ENCODE measurements at regions not wholly inside any gene's neighbourhood (a gene's known extent, or its start where the extent isn't known, plus 50 kb on each side); places are given as distances from the start of the nearest gene placed in this dataset.

GRCh38 chr5:135207866-135208265 lies 173.8 kb upstream of the PITX1 start:
- no peak for DNase-seq (ENCODE audit: low read depth)

DNA sequence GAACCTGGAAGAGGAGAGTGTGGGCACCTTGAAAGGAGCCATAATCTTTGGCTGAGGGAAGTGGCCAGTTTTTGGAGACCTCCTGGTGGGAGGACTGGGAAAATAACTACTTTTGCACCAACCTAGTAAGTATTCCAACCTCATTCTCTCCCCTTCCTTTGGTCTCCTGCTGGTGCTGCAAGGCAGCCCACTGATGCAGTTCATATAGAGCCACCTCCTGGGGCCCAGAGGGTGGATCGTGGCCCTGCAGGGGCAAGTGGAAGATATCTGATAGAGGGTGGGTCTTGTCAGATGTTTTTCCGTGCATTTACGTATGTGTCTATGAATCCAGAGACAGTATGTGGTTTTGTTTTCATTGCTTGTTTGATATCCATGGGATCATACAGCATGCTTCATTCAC lies 172.8 kb upstream of the PITX1 start:
- DNase-seq (ENCODE audit: low read depth): no peak

DNA sequence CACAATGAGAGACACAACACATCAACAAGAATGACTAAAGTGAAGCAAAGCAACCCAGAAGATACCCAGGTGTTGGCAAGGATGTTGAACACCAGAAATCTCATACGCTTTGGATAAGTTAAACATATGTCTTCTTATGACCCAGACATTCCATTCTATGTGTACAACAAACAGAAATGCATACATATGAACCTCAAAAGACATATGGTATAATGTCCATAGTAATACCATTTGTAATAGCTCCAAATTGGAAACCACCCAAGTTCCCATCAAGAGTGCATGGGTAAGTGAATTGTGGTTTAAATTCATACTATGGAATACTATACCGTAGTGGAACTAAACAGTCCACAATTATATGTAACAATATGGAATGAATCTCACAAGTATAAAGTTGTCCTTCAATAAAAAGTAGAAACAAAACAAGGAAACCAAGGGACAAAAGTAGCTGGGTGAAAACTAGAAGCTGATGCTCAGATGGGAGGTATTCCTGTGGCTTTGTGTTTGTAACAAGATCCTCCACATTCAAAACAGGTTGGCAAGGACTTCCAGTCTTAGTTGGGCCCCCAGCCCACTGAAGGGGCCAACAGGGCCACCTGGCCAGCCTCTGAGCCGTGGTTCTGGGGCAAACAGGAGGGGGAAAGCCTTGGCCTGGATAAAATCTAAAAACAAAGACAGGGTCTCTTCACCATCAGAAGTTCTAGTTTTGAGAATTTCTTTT lies 171.8 kb upstream of the PITX1 start:
- no peak for DNase-seq (ENCODE audit: low read depth)

DNA sequence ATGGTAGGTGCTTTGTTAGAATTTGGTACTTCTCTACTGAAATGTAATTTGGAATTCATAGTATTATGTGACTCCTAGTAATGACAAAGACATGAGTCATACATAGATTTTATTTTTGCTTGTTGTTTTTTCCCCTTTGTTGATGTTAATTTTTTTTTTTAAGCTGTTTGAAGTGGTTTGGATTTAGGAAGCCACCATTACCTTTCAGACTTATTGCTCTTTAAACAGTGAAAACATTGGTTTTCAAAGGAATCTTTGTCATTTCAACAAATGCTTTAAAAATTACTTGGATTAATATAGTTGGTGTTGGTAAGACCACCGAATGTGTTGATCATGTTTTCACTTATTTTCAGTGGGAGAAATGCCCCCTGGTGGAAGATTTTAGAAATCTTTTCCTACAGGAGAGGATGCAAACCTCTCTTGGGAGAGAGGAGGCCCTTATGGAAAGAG lies 170.1 kb upstream of the PITX1 start:
- DNase-seq (ENCODE audit: low read depth): peak; percentile 16

DNA sequence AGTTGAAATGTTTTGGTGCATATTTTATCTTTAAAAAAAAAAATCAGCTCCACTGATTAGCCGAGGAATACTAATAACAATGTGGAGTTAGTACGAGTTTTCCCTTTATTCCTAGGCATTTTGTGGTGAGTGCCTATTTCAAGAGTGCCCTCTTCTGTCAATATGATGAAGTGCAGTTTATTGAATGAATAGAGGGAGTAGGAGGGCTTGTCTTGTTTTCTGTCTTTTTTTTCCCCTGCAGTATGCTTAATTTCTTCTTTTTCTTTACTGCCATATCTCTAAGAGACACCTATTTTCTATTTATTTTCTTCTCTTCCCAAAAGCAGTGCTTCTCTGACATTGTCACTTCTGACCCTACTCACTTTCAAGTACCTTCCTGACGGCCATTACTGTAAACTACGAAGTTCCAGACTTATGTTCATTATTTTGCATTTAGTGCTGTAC lies 169.6 kb upstream of the PITX1 start:
- DNase-seq (ENCODE audit: low read depth): peak; percentile 53

- no peak for DNase-seq (ENCODE audit: low read depth)
Observed at GRCh38 chr5:135203019-135203418, 169.0 kb upstream of the PITX1 start.

DNA sequence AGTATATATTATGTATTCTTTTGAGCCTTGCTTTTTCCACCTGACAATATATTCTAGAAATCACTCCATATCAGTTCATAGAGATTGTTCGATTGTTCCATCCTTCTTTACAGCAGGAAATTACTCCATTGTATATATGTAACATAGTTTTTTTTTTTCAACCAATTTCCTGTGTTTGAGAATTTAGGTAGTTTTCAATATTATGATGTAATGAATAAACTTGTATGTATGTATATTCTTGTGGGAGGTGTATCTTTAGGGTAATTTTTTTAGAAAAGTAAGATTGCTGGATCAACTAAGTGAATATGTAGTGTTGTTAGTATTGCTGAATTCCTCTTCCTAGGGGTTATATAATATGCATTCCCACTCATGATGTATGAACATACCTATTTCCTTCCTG lies 165.9 kb upstream of the PITX1 start:
- no peak for DNase-seq (ENCODE audit: low read depth)

GRCh38 chr5:135196483-135196882 lies 162.5 kb upstream of the PITX1 start:
- DNase-seq (ENCODE audit: low read depth): no peak

DNA sequence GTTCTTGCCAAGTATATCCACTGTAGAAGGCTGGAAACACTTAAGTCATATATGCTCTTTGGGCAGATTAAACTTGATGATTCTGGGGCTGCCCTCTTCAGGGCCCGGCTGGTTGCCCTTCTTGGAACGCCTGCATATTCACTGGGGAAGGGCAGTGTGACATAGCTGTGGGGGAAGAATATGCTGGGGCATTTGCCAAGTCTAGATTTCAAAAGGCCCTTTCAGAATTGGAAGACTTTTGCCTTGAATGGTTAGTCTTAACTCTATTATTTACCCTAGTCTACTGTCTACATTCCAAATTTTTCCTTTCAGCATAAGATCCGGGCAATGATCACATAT lies 161.2 kb upstream of the PITX1 start:
- DNase-seq (ENCODE audit: low read depth): no peak

- peak; percentile 29 for DNase-seq (ENCODE audit: low read depth)
Observed at GRCh38 chr5:135194573-135195269, 160.7 kb upstream of the PITX1 start.

DNA sequence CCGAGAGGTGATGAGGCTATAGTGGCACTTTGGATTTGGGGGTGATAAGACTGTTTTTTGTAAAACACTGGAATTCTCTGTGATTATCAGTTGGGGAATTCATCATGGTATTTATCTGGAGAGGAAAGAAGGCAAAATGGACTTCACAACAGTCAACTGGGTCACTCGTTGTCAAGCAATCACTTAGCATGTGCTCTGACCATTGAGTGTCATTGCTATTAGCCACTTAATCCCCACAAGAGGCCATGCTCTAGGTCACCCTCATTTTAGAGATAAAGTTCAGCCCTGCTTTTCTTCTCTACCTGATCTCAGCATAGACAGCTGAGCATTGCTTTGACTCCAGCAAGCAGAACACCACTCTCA lies 160.1 kb upstream of the PITX1 start:
- no peak for DNase-seq (ENCODE audit: low read depth)

DNA sequence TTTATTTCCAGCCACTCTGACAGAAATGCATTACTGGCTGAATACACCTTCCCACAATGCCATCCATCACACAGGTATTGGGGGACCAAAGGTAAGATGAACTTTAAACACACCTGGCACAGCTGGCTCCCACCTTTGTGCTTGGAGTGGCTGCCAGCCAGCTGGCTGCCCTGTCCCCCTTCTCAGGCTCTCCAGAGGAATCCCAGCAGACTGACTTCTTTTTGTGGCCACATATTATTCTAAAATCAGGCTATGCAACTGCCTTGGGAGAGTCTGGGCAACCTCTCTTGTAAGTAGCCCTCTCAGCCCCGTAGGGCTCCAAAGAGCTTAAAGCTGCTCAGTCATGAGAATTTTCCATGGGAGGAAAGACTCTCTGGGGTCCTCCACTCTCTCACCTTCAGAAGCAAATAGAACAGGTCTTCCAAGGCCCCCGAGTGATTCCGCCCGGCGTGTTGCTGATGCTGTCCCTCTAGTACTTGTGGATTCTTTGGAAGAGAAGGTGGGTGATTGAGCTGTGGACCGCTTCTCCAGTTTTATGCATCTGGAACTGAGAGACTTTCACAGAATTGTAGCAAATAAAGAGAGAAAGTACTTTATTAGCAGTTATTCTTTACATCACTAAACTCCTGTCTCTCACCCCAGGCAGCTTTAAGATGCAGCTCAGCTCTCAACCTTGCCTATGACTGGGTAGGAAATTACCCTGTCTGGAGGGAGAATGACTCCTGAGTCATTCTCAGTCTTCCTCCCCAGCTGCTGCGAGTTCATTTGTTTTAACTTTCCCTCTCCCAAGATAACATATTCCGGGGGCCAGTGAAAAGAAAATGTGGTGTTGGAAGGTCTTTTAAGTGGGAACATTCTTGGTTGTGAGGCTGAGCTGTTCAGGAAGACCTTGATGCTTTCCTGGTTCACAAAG lies 159.4 kb upstream of the PITX1 start:
- peak; percentile 69 for DNase-seq (ENCODE audit: low read depth)

DNA sequence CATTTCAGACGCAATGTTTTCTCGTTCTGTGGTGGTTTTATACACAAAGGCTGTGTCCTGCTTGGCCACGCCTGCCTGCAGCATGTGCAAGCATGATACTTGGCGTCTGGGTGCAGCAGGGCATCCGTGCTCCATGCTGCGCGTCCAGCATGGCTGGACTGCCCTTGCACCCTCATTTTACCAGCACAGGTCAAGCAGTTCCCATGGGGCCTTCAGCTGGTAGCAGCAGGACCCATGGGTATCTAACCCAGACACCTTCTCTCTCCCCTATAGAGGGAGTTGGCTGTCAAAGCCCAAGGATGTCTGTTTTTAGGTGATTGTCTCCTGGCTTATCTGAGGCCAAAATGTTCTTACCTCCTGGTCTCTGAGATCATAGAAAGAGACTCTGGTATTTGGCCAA lies 158.3 kb upstream of the PITX1 start:
- no peak for DNase-seq (ENCODE audit: low read depth)

DNA sequence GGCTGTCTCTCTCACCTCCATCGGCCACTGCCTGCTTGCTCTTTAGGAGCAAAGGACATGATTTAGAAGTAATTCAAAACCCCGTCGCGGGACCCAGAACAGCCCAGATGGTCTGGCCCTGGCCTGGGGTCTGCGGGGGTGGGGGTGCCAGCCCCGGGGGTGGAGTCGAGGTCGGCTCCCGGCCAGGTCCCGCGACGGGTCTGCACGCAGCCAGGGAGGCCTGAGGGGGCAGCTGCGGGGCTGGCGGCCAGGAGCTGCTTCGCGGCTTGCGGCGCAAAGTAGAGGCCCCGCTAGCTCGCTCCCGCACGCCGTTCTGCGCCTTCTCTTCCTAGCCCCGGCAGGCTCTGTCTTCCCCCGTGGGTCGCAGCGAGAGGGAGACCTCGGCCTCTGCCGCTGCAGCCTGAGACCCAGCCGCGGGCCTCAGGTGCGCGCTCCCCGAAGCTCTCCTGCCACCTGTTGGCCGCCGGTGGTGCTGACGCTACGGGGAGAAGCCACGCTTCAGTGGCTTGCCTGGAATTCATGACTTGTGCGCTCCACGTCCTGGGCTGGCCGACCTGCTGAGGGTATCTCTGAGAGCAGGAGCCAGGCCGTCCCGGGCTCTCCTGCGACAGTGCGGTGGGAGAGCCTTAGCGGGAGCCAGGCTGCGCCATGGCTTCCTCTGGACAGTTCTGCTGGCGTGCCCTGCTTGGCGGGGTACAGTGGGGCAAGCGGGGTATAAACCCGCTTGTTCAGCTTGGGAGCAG lies 157.2 kb upstream of the PITX1 start:
- peak; percentile 69 for DNase-seq (ENCODE audit: low read depth)

DNA sequence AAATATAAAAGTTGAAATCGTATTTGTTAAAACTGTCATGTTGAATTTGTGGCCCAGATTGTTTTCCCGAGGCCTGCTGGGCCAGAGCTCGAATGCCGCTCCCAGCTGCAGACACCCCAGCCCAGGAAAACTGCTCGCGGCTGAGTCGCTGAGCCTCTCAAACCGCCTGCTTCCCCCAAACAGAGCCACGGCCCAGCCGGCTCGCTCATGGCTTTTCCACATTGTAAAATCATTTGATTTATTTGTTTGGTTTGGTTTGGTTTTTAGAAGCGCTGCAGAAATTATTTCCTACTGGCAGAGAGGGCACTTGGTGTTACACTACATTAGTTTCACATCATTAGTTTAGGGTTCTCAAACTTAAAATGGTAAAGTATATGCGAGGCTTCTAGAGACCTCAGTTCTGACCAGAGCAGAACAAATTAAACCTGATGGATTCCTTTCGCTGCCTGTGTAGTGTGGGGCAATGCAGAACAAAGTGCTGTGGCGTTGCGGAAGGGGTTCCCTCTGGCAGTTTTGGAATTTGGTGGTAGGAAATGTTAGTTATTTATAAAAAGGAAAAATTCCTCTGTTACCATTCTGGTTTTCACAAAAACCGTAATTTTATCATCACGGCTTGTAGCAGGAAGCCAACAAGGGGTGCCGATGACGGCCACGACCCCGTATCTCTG lies 156.5 kb upstream of the PITX1 start:
- no peak for DNase-seq (ENCODE audit: low read depth)

- no peak for DNase-seq (ENCODE audit: low read depth)
Observed at GRCh38 chr5:135189024-135189423, 155.0 kb upstream of the PITX1 start.

DNA sequence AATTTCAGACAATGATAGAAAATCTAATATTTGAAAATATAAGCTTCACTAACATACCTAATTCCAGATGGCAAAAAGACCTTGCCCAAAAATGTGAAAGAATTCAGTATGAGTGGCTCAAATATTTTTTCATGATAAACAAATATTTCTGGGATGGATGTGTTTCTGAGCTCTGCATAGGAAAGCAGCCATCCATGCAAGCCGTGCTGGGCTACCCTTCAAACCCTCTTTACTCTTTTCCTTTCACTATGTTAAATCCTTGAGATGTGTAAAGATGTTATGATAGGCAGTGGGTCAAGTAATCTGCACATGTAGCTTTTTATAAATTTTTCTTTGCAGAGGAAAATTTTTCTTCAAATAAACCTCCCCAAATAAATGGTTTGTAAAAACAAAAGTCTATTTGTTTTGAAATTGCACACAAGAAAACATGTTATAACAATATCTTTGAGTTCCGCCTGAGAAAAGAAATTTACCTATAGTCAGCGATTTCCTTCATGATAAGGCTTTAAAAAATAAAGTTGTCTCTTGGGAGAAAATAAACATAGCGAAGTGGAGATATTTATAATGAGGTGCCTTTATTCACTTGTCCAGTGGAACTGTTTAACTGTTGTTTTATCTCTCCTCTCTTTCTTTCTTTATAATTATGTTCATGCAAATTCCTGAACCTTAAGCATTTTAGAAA lies 154.3 kb upstream of the PITX1 start:
- no peak for DNase-seq (ENCODE audit: low read depth)

DNA sequence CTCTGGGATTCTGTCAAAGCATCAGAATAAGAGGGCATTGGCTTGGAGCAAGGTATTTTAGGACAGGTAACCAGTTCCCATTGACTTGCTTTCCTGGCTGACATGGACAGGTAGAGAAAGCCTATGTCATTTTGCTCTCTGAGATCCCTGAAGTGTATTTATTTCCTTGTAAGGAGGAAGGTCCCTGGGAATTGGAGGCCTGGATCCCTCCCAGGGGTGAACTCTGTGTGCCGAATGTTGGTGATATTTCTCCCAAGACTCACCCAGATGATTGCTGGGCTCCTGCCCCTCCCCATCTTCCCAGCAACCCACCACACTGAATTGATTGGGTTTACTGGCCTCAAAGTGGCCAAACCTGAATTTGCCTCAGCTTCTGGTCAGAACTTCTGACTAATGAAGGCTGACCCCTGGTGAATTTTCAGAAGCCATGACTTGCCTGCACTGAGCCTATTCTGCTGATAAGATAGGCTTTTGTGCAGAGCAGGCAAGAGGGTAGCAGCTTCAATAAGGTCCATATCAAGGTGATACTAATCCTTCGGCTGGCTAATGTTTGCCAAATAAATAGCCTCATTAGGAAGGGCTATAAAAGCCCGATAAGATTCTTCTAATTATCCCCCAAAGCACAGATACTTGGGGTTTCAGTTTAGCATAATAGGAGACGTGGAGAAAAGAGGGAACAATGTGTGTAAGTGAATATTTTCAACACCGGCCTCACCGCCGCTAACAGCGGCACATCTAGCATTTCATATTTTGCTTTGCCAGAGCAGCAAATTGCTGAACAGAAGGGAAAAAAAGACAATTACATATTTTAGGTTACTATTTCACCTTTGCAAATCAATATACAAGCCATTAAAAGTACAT lies 152.9 kb upstream of the PITX1 start:
- no peak for DNase-seq (ENCODE audit: low read depth)

GRCh38 chr5:135185481-135186065 lies 151.5 kb upstream of the PITX1 start:
- DNase-seq (ENCODE audit: low read depth): peak; percentile 36
